Left ventricle myocardium superior (tissue), 1 donor: ENCODE measurements at regions not wholly inside any gene's neighbourhood (a gene's known extent, or its start where the extent isn't known, plus 50 kb on each side); places are given as distances from the start of the nearest gene placed in this dataset.
A peak's percentile ranks its signal among the peaks of the same experiment; 100 is the strongest.

Experiments
- ATAC-seq: fragments of 200-7000 bp; cut with Tn5 transposase; one replicate; pipeline ENCODE4 v1.9.1; 2020; ENCODE audit warnings: mild to moderate bottlenecking, moderate library complexity
- DNase-seq: peaks from one replicate; pipeline ENCODE4 v3.0.0-alpha.2; 2020
- intact Hi-C: fragments of 100-400 bp; cut with micrococcal nuclease; formaldehyde crosslinking; loops from one replicate; pipeline ENCODE4 v1.11.0; 2022
- donor health status: DM: no; HTN: yes; CAD: no; lungs with severe emphysema.

- no peak for DNase-seq
- ATAC-seq: no peak
- intact Hi-C loops: no loop called here
Observed at GRCh38 chr13:59103004-59103768, 1060.5 kb downstream of the DIAPH3 start.

- no peak for ATAC-seq
- DNase-seq: no peak
- intact Hi-C loops: no loop called here
Observed at GRCh38 chr13:59111751-59112171, 1052.0 kb downstream of the DIAPH3 start.

GRCh38 chr13:59112221-59112718, 1051.5 kb downstream of the DIAPH3 start:
- DNase-seq (no peak), ATAC-seq (peak; percentile 76)
- intact Hi-C loops: no loop called here

- intact Hi-C loops: no loop called here
- no peak for ATAC-seq
- DNase-seq: no peak
Observed at GRCh38 chr13:59119475-59119874, 1044.3 kb downstream of the DIAPH3 start.

GRCh38 chr13:59120297-59120843, 1043.4 kb downstream of the DIAPH3 start:
- no peak for ATAC-seq
- intact Hi-C loops: no loop called here
- DNase-seq: no peak

GRCh38 chr13:59121507-59121906, 1042.2 kb downstream of the DIAPH3 start:
- no peak for ATAC-seq
- DNase-seq: no peak
- intact Hi-C loops: no loop called here

GRCh38 chr13:59126474-59126873, 1037.3 kb downstream of the DIAPH3 start:
- no peak for ATAC-seq
- intact Hi-C loops: no loop called here
- DNase-seq: no peak

GRCh38 chr13:59133903-59134302, 1029.8 kb downstream of the DIAPH3 start:
- no peak for DNase-seq
- intact Hi-C loops: no loop called here
- no peak for ATAC-seq

GRCh38 chr13:59144700-59145099, 1019.0 kb downstream of the DIAPH3 start:
- ATAC-seq (no peak), DNase-seq (no peak)
- intact Hi-C loops: no loop called here

- ATAC-seq: no peak
- DNase-seq: no peak
- intact Hi-C loops: no loop called here
Observed at GRCh38 chr13:59145381-59145780, 1018.3 kb downstream of the DIAPH3 start.

- intact Hi-C loops: no loop called here
- DNase-seq (no peak), ATAC-seq (no peak)
Observed at GRCh38 chr13:59157181-59157580, 1006.5 kb downstream of the DIAPH3 start.

GRCh38 chr13:59166174-59166573, 997.6 kb downstream of the DIAPH3 start:
- intact Hi-C loops: no loop called here
- ATAC-seq (no peak), DNase-seq (no peak)

GRCh38 chr13:59172076-59172475, 991.7 kb downstream of the DIAPH3 start:
- ATAC-seq: no peak
- DNase-seq: no peak
- intact Hi-C loops: no loop called here

GRCh38 chr13:59176775-59177174, 987.0 kb downstream of the DIAPH3 start:
- intact Hi-C loops: no loop called here
- ATAC-seq (no peak), DNase-seq (no peak)

GRCh38 chr13:59178344-59178743, 985.4 kb downstream of the DIAPH3 start:
- intact Hi-C loops: no loop called here
- DNase-seq: no peak
- ATAC-seq: no peak

GRCh38 chr13:59182241-59182640, 981.5 kb downstream of the DIAPH3 start:
- intact Hi-C loops: no loop called here
- no peak for ATAC-seq
- DNase-seq: no peak

- DNase-seq: no peak
- intact Hi-C loops: no loop called here
- no peak for ATAC-seq
Observed at GRCh38 chr13:59197397-59197796, 966.3 kb downstream of the DIAPH3 start.

GRCh38 chr13:59201841-59202240, 961.9 kb downstream of the DIAPH3 start:
- intact Hi-C loops: no loop called here
- DNase-seq (no peak), ATAC-seq (no peak)

GRCh38 chr13:59203855-59204254, 959.9 kb downstream of the DIAPH3 start:
- ATAC-seq: no peak
- intact Hi-C loops: no loop called here

GRCh38 chr13:59205501-59205900, 958.2 kb downstream of the DIAPH3 start:
- intact Hi-C loops: no loop called here

More at GRCh38 chr13:59203855-59204254, 959.9 kb downstream of the DIAPH3 start:
- no peak for DNase-seq

More at GRCh38 chr13:59205501-59205900, 958.2 kb downstream of the DIAPH3 start:
- no peak for DNase-seq
- no peak for ATAC-seq
